Pulmonary artery endothelial cell (primary cell): ENCODE measurements at regions not wholly inside any gene's neighbourhood (a gene's known extent, or its start where the extent isn't known, plus 50 kb on each side); places are given as distances from the start of the nearest gene placed in this dataset.
"Not testable (repeated sequence)": the region's sequence is repeated elsewhere in the genome, so short reads cannot be mapped to it uniquely, and the experiment has no call there.

Source experiments
- DNase-seq: peaks from one replicate; pipeline ENCODE4 v3.0.0-alpha.2; 2011; ENCODE audit warnings: low read depth, low spot score

GRCh38 chr4:187408447-187408846 is 587.1 kb upstream of the ZFP42 start:
- DNase-seq: not testable (repeated sequence)

DNA sequence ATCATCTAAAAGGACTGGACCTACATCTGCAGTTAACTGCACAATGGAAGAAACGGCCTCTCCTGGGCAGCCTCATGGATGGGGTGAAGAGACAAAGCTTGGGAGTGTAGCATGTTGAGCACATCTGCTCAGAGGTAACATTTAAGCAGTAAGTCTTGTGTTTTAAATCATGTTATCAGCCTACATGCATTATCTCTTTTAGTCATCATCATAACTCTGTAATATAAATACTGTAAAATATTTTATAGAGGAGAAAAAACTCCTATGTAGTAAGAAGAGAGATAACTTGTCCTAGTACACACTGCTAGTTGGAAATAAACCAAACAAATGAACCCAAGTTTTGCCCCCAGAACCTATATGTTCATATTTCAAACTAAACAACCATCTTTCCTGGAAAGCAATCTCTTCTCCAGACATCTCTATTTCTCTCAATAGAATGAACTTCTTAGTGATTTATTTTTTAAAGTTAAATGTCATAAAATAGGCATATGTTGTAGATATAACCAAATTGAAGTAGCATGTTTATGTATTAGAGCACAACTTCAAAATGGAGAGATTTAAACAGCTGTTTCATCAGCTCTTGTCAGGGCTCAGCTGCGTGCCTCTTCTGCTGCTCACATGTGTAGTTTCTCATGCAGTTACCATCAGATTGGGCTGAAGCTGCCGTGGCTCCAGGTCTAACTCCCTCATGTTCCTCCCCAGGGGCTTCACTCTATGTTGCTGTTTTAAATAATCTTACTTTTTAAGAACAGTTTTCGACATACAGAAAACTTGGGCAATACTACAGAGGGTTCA is 581.8 kb upstream of the ZFP42 start:
- DNase-seq: no peak

DNA sequence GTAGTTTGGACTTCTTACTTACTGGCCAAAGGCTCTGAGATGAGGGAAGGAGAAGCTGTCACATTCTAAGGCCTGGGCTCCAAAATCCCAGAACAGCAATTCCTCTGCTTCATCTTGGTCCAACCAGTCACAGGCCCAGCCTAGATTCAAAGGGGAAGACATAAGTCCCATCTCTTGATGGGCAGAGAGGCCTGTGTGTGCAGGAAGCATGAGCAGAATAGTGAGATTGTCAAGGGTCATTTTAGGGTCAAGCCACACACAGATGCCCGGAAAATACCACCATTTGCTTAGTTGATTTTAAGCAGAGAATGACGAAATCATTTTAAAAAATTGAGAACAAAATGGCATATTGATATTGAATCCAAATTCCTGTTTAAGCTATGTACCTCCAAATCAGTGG is 580.9 kb upstream of the ZFP42 start:
- no peak for DNase-seq

DNA sequence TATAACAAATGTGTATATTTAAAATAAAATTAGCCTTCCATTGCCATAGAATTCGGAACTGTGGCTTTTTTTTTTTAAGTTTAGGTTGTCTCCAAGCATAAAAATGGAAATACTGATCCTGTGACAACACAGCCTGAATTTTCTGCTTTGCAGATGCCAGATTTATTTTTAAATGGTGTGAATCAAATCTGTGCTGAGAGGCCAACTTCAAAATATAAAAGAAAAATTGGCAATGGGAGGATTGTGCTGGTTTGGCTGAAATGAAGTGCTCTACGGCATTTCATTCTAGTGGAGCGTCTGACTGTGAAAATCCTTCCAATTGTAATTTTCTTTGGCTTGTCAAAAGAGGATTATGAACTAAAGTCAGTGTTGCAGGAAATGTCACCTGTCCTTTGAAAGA is 580.3 kb upstream of the ZFP42 start:
- DNase-seq: no peak

DNA sequence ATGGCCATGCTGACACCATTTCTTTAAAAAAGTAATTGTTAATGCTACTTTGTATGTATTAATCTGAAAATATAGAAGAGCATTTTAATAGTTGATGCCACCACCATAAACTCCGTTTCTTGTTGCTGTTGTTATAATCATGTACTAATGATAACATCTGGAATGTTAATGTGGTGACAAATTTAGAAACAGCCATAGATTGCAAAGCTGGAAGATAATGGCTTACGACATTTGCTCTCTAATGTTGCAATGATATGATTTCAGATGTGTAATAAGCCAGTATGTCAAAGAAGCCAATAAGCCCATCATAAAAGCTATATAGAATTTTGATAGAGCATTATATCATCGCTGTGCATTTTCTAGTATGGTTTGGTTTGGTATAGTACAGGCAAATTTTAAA is 579.4 kb upstream of the ZFP42 start:
- DNase-seq: no peak

DNA sequence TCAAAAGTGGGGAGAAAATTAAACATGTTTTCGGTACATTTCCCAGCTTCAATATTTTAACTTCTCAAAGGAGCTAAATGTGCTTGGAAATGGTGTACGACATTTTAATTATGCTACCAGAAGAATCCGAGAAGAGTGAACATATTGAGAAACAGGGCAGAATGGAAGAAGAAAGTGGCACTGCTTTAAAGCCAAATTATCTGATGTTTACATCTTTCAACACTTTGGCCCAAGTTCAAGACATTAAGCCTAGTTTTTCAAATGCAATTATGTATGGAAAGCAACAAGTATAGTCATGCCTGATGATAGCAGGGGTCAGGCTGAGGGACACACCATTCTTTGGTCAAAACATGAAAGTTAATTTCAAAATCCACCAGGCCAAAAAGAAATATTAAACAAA is 577.9 kb upstream of the ZFP42 start:
- DNase-seq: no peak

DNA sequence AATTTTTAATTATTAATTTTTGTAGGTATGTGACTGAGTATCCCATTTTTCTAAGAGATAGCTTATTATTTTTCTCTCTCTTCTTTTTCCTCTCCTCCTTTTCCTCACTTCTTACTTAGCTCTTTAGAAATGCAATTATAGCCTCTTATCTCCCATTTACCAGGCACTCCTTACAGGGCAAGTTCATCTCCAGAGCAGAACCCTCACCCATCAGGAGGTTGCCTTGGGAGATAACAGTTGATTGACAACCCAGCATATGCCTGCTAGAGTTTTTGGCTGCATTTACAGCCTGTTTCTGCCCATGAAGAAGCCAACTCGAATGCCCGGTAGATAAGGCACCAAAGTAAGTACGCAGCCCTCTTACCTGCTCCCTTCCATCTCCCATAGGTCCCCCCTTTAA is 572.9 kb upstream of the ZFP42 start:
- no peak for DNase-seq

GRCh38 chr4:187424636-187425035 is 570.9 kb upstream of the ZFP42 start:
- no peak for DNase-seq

GRCh38 chr4:187426511-187426910 is 569.1 kb upstream of the ZFP42 start:
- DNase-seq: no peak

- no peak for DNase-seq
Observed at GRCh38 chr4:187432310-187432709, 563.3 kb upstream of the ZFP42 start.

DNA sequence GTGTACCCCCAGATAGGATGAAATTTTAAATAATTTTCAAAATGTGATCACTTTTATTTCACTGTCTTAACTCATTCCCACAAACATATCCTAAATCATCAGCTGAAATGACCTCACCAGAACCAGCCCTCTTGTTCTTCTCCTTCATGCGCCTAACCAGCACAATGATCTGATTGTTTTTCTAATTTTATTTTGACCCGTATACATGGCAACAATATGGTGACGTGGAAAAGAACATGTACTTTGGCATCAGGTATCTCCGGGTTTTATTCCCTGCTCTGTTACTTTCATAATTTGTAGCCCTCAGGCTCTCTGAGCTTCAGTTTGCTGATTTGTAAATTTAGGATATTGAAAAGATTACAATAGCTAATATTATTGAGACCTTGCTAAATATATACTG is 562.4 kb upstream of the ZFP42 start:
- DNase-seq: no peak

DNA sequence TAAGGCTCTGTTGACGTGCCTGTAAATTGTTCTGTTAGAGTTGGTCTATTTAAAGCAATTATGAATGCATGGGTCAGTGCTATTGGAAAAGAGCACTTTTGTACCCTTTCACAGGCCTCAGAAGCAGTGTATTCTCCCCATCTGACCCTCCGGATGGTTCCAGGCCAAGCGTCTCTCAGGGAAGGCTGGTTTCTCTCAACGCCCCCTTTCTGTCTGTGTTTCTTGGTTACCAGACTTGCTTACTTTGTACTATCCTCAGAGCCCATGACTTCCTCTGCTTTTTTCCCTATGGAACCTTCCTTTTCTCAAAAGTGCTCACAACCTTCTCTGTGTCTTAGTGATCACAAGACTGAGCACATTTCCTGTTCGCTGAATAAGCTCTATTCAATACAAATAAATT is 559.3 kb upstream of the ZFP42 start:
- DNase-seq: no peak

DNA sequence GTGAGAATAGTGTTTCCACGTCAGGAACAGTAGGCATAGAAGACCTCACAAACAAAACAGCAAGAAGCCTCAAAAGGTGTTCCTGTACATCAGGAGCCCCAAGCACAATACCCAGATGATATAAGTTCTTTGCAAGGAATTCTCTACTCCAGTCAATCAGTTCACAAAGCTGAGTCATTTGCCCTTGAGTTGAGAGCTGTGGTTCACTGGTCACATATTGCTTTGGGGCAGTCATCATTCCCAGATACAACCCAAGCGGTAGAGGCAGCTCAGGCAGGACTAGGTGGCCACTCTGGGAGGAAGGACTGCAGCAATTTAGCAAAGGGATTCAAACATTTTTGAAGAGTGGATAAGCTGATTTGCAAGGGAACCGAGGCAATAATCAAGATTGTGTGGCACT is 551.5 kb upstream of the ZFP42 start:
- DNase-seq: no peak

DNA sequence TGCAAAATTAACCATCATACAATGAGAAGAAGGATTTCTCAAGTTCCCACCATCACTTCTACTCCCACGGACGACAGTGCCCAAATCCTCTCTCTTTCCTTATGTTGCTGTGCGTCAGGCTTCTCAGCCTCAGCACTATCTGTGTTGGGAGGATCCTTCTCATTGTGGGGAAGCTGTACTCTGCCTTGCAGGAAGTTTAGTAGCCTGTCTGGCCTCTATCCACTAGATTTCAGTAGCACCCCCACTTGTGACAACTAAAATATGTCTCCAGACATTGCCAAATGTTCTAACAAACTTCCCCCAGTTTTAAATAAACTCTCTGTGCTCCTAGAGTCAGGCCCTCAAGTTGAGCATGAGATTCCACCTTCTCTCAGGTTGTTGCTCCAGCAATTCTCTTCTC is 545.9 kb upstream of the ZFP42 start:
- no peak for DNase-seq

DNA sequence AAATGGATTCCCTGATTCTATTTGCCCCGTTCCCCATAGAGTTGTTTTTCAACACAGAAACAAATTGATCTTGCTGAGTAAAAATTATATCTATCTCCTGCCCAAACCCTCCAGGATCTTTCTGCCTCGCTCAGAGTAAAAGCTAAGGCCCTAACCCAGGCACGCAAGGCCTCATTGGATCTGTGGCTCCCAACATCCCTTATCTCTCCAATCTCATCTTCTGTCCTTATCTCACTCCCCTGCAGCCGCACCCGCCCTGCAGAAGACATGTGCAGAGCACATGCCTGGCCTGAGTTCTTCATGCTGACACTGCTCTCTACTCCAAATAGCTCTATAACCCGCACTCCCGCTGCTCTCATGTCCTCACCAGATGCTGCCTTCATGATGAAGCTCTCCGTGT is 543.8 kb upstream of the ZFP42 start:
- DNase-seq: no peak

DNA sequence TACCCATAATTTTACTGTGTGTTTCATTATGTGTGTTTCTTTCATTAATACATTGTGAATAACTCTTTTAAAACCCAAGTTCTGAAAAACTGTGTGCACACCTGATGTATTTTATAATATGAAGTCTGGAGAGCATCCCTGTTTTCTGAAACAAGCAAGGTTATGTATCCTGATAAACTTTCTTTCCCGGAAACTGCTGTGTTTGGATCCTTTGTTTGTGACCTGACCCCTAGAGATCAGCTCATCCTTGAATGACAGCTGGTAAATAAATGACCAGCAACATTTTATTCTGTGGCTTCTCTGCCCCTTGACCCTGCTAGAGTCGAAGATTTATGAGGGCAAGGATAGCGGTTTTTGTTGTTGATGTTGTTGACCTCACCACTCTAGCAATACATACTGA is 535.6 kb upstream of the ZFP42 start:
- DNase-seq: no peak

GRCh38 chr4:187464573-187464972 is 531.0 kb upstream of the ZFP42 start:
- no peak for DNase-seq

- no peak for DNase-seq
Observed at GRCh38 chr4:187467224-187467623, 528.3 kb upstream of the ZFP42 start.

DNA sequence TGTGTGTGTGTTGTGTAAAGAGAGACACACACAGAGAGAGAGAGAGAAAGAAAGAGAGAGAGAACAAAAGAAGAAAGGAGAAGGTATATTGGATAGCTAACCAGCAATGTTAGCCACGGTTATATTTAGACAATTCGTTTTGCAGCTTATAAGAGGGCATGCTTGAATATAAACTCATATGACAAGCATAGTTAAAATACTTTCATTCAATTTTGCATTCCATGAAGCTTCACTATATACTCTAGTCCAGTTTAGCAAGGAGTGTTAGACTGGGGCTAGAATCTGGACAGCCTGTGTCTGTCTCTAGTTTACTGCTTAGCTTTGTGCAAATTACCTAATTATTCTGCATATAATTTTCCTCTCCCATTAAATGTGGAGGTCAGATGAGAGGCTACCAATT is 525.9 kb upstream of the ZFP42 start:
- DNase-seq: no peak

DNA sequence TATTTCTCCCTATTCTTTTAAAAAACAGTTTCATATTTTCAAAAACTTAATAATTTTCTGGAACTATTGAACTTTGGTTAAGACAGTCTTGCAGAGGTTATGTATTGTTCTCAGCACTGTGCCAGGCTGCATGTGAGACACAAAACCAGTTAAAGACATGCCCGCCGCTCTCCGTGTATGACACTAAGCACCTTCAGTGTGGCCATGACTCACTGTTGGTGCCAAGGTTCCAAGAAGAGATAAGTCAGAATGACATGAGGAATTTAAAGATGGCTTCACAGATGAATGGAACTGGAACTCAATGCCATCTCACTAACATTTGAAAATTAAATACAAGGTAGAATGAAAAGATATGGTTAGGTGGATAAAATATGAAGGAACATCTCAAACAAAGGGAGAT is 525.5 kb upstream of the ZFP42 start:
- DNase-seq: no peak

DNA sequence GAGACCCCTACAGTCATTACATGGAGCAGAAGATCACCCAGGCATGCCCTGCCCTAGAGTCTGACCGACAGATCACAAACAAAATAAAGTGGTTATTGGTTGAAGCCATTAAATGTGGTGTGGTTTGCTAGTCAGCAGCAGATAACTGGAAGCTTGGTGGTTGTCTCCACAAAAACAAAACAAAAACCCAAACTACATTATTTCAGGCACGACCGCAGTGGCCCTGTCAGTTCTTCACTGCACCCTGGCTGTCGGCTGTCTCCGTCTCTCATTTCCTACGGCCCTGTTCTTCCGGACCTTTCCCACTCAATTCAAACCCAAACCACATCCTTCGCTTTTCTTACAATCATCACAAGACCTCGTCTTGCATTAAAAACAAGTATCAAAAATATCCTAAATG is 521.3 kb upstream of the ZFP42 start:
- no peak for DNase-seq

DNA sequence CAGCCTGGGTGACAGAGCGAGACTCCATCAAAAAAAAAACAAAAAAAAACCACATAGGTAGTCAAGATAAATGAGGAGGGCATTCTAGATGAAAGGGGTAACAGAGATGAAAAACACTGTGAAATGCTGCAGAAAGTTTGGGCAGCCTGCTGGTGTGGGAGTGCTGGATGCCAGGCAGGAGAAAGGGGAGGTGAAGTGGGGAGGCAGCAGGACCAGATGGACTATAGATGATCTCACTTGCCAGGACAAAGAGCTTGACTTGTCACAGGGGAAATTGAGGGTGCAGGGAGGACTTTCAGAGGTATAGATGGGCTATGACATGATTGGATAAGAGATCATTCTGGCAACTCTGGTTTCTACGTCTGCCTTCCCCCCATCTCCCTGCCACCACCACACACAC is 519.7 kb upstream of the ZFP42 start:
- no peak for DNase-seq

DNA sequence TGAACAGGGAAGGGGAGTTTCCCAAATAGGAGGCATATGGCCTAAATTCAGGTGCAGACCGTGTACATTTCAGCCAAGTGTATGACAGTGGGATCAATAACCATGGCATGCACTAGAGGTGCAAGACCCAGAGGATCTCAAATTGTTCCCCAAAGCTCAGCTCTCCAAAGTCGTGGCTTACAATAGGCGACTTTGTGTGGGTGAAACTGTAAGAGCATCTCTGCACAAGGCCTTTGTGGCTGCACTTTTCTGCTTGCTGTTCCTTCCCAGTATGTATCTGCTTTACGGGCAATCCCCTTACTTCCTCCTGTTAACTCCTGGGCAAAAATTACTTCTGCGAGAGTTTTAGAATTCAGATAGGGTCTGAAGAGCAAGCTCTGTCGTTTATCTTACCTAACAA is 518.3 kb upstream of the ZFP42 start:
- no peak for DNase-seq
